HCT116 (cell line): ENCODE measurements at regions not wholly inside any gene's neighbourhood (a gene's known extent, or its start where the extent isn't known, plus 50 kb on each side); places are given as distances from the start of the nearest gene placed in this dataset.

ENCODE experiments used
- ATAC-seq: fragments of 200-7000 bp; cut with Tn5 transposase; 2 replicates; pipeline ENCODE4 v1.9.1; 2020; ENCODE audit warnings: mild to moderate bottlenecking, moderate library complexity
- BruUV-seq: library from RNA; stranded (reverse); fragments of 400-500 nt; replicated peaks from 2 replicates; lab custom pipeline; 2021; lab: Mats Ljungman, UMichigan
- CTCF ChIA-PET: fragments of 300-600 bp; sonication (Branson Sonifier 250); formaldehyde crosslinking; loops from one replicate; lab custom pipeline; 2021; ENCODE audit warnings: antibody characterized with exemption; lab: Charles Lee
- POLR2A ChIA-PET: fragments of 300-600, 350-600 bp; sonication (Branson Sonifier 250); formaldehyde crosslinking; loops from one replicate; lab custom pipeline; 2021; ENCODE audit warnings: antibody characterized with exemption; lab: Charles Lee
- RAD21 ChIA-PET, 2 experiments: fragments of 300-600 bp; sonication (Branson Sonifier 250); formaldehyde crosslinking; loops; one replicate each; lab custom pipeline; 2023; ENCODE audit warnings: low total read pairs in 2 of 2; ENCODE audit not compliant: uncharacterized antibody in 2 of 2, unreplicated experiment in 2 of 2, low non-redundant PET in 1 of 2; lab: Charles Lee
- DNase-seq: peaks from one replicate; pipeline ENCODE4 v3.0.0-alpha.2; 2010; ENCODE audit warnings: low read depth, low spot score
- H2AFZ ChIP-seq: fragments of 200-600 bp; shearing (Covaris generic), sonication (generic); 2 replicates; pipeline ENCODE4 v1.6.1; 2017; ENCODE audit warnings: low read depth, mixed run types, mixed read lengths, antibody characterized with exemption, low read length; ENCODE audit not compliant: poor library complexity, severe bottlenecking
- H3K27ac ChIP-seq: 2 replicates; pipeline ENCODE4 v1.5.1; 2012; ENCODE audit warnings: low read depth, low read length
- H3K27me3 ChIP-seq: fragments of 200-600 bp; sonication (generic); 2 replicates; pipeline ENCODE4 v1.6.1; 2016; ENCODE audit warnings: mixed run types, low read length, mixed read lengths; ENCODE audit not compliant: insufficient read depth
- H3K36me3 ChIP-seq, 2 experiments: fragments of 200-500 bp in 1 of 2; fragments of 200-600 bp in 1 of 2; sonication (Bioruptor generic) in 1 of 2; sonication (generic) in 1 of 2; 2 replicates each; pipeline versions ENCODE4 v1.5.1 to v1.6.1; 2014 to 2016; ENCODE audit warnings: low read length in 2 of 2, inconsistent platforms in 1 of 2, mixed read lengths in 1 of 2, mixed run types in 1 of 2; ENCODE audit not compliant: insufficient read depth in 2 of 2, control insufficient read depth in 1 of 2
- H3K4me1 ChIP-seq, 2 experiments: fragments of 200-600 bp in 1 of 2; sonication (generic) in 1 of 2; 2 replicates each; pipeline versions ENCODE4 v1.5.1 to v1.6.1; 2012 to 2017; ENCODE audit warnings: low read length in 2 of 2, inconsistent platforms in 1 of 2, mild to moderate bottlenecking in 1 of 2, mixed read lengths in 1 of 2, mixed run types in 1 of 2, moderate library complexity in 1 of 2; ENCODE audit not compliant: insufficient read depth in 2 of 2, control insufficient read depth in 1 of 2
- H3K4me2 ChIP-seq: fragments of 200-600 bp; sonication (generic); 2 replicates; pipeline ENCODE4 v1.6.1; 2017; ENCODE audit warnings: mixed run types, low read length, mixed read lengths
- H3K4me3 ChIP-seq, 2 experiments: fragments of 200-600 bp in 1 of 2; sonication (generic) in 1 of 2; replicated peaks in 1 of 2; 2 replicates each; pipeline ENCODE4 v1.5.1; 2011 to 2016; ENCODE audit warnings: low read length in 2 of 2, control low read depth in 1 of 2, low read depth in 1 of 2, mild to moderate bottlenecking in 1 of 2, mixed read lengths in 1 of 2, mixed run types in 1 of 2
- H3K79me2 ChIP-seq: fragments of 200-600 bp; sonication (generic); 2 replicates; pipeline ENCODE4 v1.6.1; 2017; ENCODE audit warnings: mild to moderate bottlenecking, mixed run types, low read length, moderate library complexity, mixed read lengths; ENCODE audit not compliant: insufficient read depth
- H3K9ac ChIP-seq: fragments of 200-600 bp; sonication (generic); 2 replicates; pipeline ENCODE4 v1.6.1; 2016; ENCODE audit warnings: low read length, mixed read lengths
- H3K9me2 ChIP-seq: fragments of 200-600 bp; sonication (generic), shearing (Covaris generic); 2 replicates; pipeline ENCODE4 v1.6.1; 2017; ENCODE audit warnings: mixed run types, mild to moderate bottlenecking, moderate library complexity; ENCODE audit not compliant: insufficient read depth
- H3K9me3 ChIP-seq, 2 experiments: fragments of 200-500 bp in 1 of 2; fragments of 200-600 bp in 1 of 2; sonication (Bioruptor generic) in 1 of 2; sonication (generic) in 1 of 2; 2 replicates each; pipeline ENCODE4 v1.6.1; 2014 to 2017; ENCODE audit warnings: low read length in 2 of 2, mixed read lengths in 2 of 2, inconsistent platforms in 1 of 2, low read depth in 1 of 2, mild to moderate bottlenecking in 1 of 2, mixed run types in 1 of 2, moderate library complexity in 1 of 2; ENCODE audit not compliant: control insufficient read depth in 1 of 2, insufficient read depth in 1 of 2
- H4K20me1 ChIP-seq: fragments of 200-600 bp; sonication (generic), shearing (Covaris generic); 2 replicates; pipeline ENCODE4 v1.6.1; 2017; ENCODE audit warnings: mixed run types, mild to moderate bottlenecking, moderate library complexity; ENCODE audit not compliant: insufficient read depth
- ATF3 ChIP-seq: IDR thresholded peaks from 2 replicates; pipeline ENCODE4 v1.6.1; 2012
- CEBPB ChIP-seq: IDR thresholded peaks from 2 replicates; pipeline ENCODE4 v1.6.1; 2012; ENCODE audit warnings: low read depth
- CTCF ChIP-seq, 3 experiments: fragments of 200-600 bp in 1 of 3; sonication (generic) in 1 of 3; IDR thresholded peaks in 2 of 3; conservative IDR thresholded peaks in 1 of 3; 2 replicates each; pipeline ENCODE4 v1.5.1; 2012 to 2017; ENCODE audit warnings: low read depth in 2 of 3, low read length in 2 of 3, antibody characterized with exemption in 1 of 3, borderline replicate concordance in 1 of 3, control low read depth in 1 of 3, mild to moderate bottlenecking in 1 of 3, mixed read lengths in 1 of 3, mixed run types in 1 of 3, moderate library complexity in 1 of 3; ENCODE audit not compliant: insufficient read depth in 1 of 3
- EGR1 ChIP-seq: IDR thresholded peaks from 2 replicates; pipeline ENCODE4 v1.6.1; 2012; ENCODE audit warnings: low read depth
- EZH2 ChIP-seq: fragments of 200-600 bp; sonication (generic); IDR thresholded peaks from 2 replicates; pipeline ENCODE4 v1.6.1; 2017; ENCODE audit warnings: antibody characterized with exemption, mixed run types
- EZH2phosphoT487 ChIP-seq: fragments of 200-600 bp; IDR thresholded peaks from 2 replicates; pipeline ENCODE4 v1.6.1; 2018; ENCODE audit warnings: antibody characterized with exemption, borderline replicate concordance
- FOSL1 ChIP-seq: IDR thresholded peaks from 2 replicates; pipeline ENCODE4 v1.6.1; 2012; ENCODE audit warnings: low read depth
- JUND ChIP-seq: IDR thresholded peaks from 2 replicates; pipeline ENCODE4 v1.6.1; 2012
- MAX ChIP-seq: IDR thresholded peaks from 2 replicates; pipeline ENCODE4 v1.6.1; 2012
- POLR2AphosphoS5 ChIP-seq: IDR thresholded peaks from 2 replicates; pipeline ENCODE4 v1.6.1; 2011; ENCODE audit warnings: mild to moderate bottlenecking, low read depth, low read length, moderate library complexity
- RAD21 ChIP-seq: IDR thresholded peaks from 2 replicates; pipeline ENCODE4 v1.6.1; 2012; ENCODE audit warnings: low read depth, mild to moderate bottlenecking
- REST ChIP-seq: IDR thresholded peaks from 2 replicates; pipeline ENCODE4 v1.6.1; 2012; ENCODE audit warnings: low read depth
- SP1 ChIP-seq: IDR thresholded peaks from 2 replicates; pipeline ENCODE4 v1.6.1; 2012; ENCODE audit warnings: low read depth
- SRF ChIP-seq: IDR thresholded peaks from 2 replicates; pipeline ENCODE4 v1.6.1; 2012; ENCODE audit warnings: low read depth
- ZBTB33 ChIP-seq: IDR thresholded peaks from 2 replicates; pipeline ENCODE4 v1.6.1; 2011; ENCODE audit warnings: mild to moderate bottlenecking, low read length, moderate library complexity; ENCODE audit not compliant: insufficient replicate concordance; ENCODE audit errors: extremely low read depth
- ZNF274 ChIP-seq: fragments of 200-500 bp; sonication (Bioruptor generic); IDR thresholded peaks from 2 replicates; pipeline ENCODE4 v1.6.1; 2014; ENCODE audit warnings: mild to moderate bottlenecking, low read depth, low read length, inconsistent platforms
- intact Hi-C: fragments of 100-400 bp; cut with micrococcal nuclease; formaldehyde crosslinking; loops from 2 replicates; pipeline ENCODE4 v1.10.0; 2022

GRCh38 chr14:30179381-30180130 is 251.9 kb upstream of the PRKD1 start:
- Histone ChIP-seq H3K27me3 (no peaks in the 10 kb centered on the region), H3K4me3 (no peak overlapping the region), H2AFZ (no peak overlapping the region), H3K36me3 (no peaks in the 10 kb centered on the region), H3K4me1 (no peaks in the 10 kb centered on the region), H3K9ac (no peak overlapping the region)
- RAD21 ChIA-PET, result no interaction called here
- ATAC-seq, result no peak
- CTCF ChIA-PET, result no interaction called here
- no peak for TF ChIP-seq FOSL1
- no peak for TF ChIP-seq RAD21
- TF ChIP-seq MAX, result no peak
- no peak for TF ChIP-seq EGR1
- TF ChIP-seq EZH2, result no peak
- TF ChIP-seq EZH2phosphoT487, result no peak
- no peak for TF ChIP-seq JUND
- no peak for TF ChIP-seq REST
- no peak for TF ChIP-seq POLR2AphosphoS5
- no peak for TF ChIP-seq ATF3
- no peak for TF ChIP-seq ZBTB33
- no peak for TF ChIP-seq SRF
- TF ChIP-seq CEBPB, result no peak
- TF ChIP-seq ZNF274, result no peak
- no peak for TF ChIP-seq CTCF (IDR thresholded peaks at IDR 0.05 in 2 of 3, conservative IDR thresholded peaks at IDR 0.05 in 1 of 3; ENCODE audit: borderline replicate concordance in 1 of 3, insufficient read depth in 1 of 3, low read depth in 2 of 3, low read length in 2 of 3)
- TF ChIP-seq SP1, result no peak
- TF ChIP-seq, all 23 proteins: peak for 0
- DNase-seq, result no peak
- BruUV-seq, result no TSS peak
- H4K20me1 ChIP-seq, result no peaks in the 10 kb centered on the region
- H3K4me2 ChIP-seq, result no peak overlapping the region
- H3K79me2 ChIP-seq, result no peaks in the 10 kb centered on the region
- peaks cover 4% of the 10 kb centered on the region in 2 experiments; a peak in 1 of 4 replicates for H3K9me3 ChIP-seq
- no peaks in the 10 kb centered on the region for H3K9me2 ChIP-seq
- intact Hi-C loops, result no loop called here
- POLR2A ChIA-PET, result no interaction called here
- no peak overlapping the region for H3K27ac ChIP-seq
